HL-60 (cell line): ENCODE measurements at regions not wholly inside any gene's neighbourhood (a gene's known extent, or its start where the extent isn't known, plus 50 kb on each side); places are given as distances from the start of the nearest gene placed in this dataset.

Experiments
- CTCF ChIP-seq: IDR thresholded peaks from one replicate; pipeline ENCODE4 v1.5.1; 2011; ENCODE audit warnings: low read length, control low read depth, inconsistent platforms; ENCODE audit not compliant: insufficient read depth
- POLR2AphosphoS5 ChIP-seq: IDR thresholded peaks from 2 replicates; pipeline ENCODE4 v1.6.1; 2012; ENCODE audit warnings: low read depth

DNA sequence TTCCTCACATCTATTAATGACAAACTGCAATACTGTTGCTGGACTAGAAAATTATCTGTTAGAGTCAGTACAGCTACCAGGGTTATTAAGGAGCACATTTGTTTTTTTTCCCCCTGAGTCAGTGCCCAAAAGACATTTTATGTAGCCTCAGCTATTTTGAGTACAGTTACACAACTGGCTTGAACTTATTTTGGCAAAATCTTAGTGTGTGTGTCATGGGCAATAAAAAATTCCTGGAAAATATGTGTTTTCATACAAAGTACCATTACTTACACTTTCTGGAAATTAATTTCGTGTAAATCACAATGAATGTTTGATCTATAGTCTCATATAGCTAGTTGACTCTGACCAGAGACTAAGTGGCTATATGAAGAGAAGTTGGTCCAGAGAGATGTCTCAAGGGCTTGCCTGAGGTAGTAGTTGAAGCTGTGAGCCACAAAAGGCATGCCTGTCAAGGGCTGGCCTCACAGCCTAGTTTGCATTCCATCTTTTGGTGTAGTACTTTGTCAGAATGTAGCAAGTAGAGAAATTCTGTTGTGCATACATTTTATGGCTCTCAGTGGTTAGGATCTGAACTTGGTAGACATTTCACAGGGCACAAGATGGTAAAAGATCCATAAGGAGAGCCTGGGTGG is 283.4 kb downstream of the MTX2 start:
- TF ChIP-seq POLR2AphosphoS5 (no peak), CTCF (no peak)
